GM21381 (cell line): ENCODE measurements at regions not wholly inside any gene's neighbourhood (a gene's known extent, or its start where the extent isn't known, plus 50 kb on each side); places are given as distances from the start of the nearest gene placed in this dataset.
"Not testable (repeated sequence)": the region's sequence is repeated elsewhere in the genome, so short reads cannot be mapped to it uniquely, and the experiment has no call there.

Experiments used
- ATAC-seq: cut with Tn5 transposase; IDR thresholded peaks from one replicate; pipeline ENCODE4 v1.9.1; 2021; ENCODE audit warnings: mild to moderate bottlenecking, moderate library complexity; ENCODE audit not compliant: unreplicated experiment

DNA sequence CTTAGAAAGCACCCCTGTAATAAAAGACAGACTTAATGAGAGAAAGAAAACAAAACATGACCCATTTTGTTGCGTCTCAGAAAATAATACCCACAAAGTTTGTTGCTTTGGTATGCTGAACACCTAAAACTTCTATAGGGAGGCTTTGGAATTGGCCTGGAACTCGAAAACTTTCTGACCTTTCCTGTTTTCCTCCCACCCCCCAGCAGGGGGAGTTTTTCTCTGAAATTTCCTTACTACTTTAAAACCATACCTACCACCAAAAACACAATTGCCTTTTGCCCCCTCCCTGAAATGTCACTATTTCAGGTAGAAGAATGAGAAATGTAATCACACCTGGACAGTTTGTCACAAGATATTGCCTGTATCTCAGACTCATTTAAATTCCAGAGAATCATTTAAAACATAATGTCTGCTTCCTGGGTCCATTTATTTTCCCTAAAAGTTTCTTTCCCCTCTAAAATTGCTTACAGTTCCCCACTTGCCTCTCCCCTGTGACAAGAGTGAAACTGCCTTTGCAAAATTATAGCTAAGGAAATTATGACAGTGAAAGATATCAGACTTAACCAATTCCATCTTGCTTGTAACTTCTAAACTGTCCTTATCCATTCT lies 2700.2 kb downstream of the PCDH9 start:
- no peak for ATAC-seq

DNA sequence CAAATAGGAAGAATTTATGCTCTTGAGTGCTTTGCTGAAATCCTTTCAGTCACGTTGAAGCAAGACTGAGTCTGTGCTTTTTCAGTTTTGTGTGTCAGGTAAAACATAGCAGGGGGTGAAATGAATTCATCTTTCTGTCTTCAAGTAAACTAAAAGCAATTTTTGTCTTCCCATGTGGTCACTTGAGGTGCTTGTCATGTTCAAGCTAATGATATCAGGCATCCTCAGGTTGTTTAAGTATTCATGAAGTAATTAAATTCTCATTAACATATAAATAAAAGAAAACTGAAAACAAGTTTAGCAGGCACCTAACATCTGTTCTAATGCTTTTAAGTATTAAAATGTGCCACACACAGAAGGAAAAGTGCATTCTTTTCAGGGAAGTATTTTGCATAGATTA lies 2701.3 kb downstream of the PCDH9 start:
- ATAC-seq = no peak

DNA sequence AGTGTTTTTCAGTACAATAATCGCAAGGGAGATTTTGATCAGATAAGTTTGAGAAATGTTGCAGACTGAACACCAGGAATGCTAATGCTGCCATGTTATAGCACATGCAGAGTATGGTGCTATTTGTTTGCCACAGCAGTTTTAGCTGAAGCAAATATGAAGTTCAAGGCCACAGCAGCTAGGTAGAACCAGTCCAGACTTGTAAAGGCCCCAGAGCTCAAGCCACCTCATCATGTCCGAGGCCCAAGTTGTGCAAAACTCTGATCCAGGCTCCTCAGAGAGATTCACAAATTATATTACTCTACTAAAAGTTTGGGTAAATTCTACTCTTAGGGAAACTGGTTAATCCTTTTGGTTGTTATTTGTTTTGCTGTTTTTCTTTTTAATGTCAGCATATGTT lies 2702.6 kb downstream of the PCDH9 start:
- no peak for ATAC-seq

DNA sequence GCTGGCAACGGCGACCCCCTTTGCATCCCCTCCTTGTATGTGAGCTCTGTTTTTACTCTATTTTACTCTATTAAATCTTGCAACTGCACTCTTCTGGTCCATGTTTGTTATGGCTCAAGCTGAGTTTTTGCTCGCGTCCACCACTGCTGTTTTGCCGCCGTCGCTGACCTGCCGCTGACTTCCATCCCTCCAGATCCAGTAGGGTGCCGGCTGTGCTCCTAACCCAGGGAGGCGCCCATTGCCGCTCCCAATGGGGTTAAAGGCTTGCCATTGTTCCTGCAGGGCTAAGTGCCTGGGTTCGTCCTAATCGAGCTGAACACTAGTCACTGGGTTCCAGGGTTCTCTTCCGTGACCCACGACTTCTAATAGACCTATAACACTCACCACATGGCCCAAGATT lies 2704.4 kb downstream of the PCDH9 start:
- ATAC-seq = no peak

DNA sequence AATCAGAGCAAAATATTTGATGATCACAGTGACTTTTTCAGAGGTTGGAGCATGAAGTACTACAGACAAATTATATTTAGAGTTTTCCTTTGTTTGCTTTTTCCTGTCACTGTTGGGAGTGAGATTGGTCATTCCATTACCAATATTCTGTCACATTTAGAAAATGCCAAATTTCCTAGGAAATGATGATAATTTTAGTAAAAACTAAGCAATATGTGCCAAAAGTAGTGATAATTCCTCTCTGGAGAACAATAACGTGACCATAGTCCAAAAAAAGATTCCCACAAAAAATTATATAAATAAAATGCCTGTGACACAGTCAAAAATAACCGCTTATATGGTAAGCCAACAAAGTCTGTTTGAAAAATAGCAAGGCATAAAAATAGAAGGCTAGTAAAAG lies 2719.4 kb downstream of the PCDH9 start:
- no peak for ATAC-seq

DNA sequence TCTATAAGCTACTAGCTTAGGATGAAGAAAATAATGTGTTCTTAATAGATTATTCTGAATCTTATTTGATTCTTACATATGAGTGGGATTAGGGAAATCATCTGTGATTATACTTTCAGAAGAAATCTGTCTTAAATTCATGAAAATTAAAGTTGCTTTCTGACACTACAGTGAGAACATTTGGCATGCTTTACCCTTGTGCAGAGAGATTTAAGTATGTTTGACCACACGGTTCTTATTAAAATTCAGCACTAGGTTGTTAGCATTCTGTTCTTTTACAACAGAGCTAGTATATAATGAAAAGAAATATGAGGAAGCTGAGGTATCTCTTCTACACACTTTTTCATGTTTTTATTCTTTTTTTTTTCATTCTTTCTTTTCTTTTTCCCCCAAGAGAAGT lies 2723.9 kb downstream of the PCDH9 start:
- no peak for ATAC-seq

DNA sequence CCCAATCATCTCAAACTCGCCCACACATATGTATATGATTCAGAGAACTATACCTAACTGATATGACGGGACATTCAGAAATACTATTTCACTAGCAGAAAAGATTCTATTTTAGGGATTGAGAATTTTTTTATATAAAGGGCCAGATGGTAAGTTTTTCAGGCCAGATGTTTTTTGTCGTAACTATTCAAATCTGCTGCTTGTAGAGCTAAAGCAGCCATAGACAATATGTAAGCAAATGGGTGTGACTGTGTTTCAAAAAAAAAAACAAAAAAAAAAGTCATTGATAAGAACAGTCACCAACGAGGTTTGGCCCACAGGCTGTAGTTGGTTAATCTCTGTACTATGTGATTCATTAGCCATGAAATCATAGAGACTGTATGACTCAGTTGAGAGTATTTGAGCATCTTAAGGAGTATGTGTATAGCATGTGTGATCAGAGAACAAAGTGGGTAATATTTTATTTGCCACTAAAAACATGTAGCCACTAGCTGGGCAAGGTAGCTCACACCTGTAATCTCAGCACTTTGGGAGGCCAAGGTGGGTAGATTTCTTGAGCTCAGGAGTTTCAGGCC lies 2724.7 kb downstream of the PCDH9 start:
- no peak for ATAC-seq

DNA sequence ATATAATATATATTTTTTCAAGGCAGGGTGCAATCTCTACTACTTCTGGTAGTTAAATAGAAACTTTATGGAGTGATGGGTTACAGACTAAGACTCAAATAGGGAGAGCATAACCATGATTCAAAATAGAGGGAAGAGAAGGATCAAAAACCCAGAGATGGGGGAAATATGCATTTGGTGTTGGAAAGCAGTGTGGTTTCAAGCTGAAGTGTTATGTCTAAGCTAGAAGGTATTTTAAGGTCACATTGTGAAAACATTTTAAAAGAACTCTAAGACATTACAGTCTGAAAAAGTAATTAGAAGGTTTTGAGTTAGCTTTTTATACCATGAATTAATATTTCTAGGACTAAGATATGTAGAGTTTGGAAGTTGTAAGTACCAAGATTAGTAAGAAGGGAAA lies 2741.4 kb downstream of the PCDH9 start:
- ATAC-seq = no peak

DNA sequence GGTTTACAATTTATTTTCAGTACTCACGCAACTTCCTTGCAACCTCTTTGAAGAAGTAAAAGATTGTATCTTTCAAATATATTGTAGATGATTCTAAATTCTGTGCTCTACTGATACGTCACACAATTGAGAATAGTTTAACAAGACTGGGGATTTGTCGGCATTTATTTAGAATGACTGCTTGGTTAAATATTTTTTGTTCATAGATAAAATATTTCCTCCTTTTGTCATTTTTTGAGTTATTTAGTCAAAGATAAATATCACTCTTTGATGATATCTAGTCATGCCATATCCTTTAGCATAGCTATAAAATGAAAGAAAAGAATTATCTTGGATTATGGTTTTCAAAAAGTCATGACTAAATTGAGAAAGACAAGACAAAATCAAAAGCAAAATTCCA lies 2747.8 kb downstream of the PCDH9 start:
- no peak for ATAC-seq

DNA sequence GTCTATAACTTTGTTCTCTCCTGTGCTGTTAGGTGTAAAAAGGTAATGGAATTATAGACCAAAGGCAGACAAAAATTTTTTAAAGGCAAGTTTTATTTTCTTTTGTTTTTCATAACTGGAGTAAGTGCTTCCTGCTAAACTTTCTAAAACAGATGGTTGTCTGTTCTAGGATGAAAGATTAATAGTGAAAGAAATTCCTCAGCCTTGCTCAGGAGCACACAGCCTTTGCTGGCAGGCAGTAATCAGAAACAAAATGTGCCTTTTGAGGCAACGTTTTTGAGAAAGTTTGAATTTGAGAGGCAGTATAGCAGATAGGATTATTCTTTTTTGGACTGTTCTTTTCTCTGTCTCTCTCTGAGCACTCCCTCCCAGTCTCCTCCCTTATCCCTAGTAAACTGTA lies 2749.5 kb downstream of the PCDH9 start:
- ATAC-seq = no peak

DNA sequence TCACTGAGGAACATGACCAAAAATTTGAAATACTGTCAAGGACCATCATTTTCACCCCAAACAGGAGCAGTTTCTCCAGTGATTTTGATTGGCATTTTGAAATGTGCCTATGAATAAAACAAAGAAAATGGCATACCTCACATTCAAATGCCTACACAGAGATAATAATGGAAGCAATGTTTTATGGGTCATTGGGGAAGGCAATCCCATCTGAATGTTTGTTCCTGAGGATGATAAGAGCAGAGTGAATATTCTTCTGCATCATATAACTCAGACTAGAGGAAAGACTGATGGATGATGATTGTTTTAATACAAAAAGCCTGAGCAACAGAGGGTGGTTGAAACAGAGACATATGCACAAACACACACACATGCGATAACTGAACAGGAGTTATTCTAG lies 2749.9 kb downstream of the PCDH9 start:
- no peak for ATAC-seq

DNA sequence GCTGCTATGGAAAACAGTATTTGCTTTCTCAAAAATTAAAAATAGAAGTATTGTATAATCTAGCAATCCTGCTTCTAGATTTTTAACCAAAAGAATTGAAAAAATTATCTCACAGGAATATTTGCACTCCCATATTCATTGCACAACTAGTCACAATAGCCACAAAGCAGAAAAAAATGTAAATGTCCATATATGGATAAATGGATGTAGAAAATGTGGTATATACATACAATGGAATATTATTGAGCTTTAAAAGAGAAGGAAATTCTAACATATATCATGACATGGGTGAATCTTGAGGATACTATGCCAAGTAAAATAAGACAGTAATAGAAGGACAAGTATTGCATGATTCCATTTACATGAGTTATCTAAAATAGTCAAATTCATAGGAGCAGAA lies 2753.0 kb downstream of the PCDH9 start:
- no peak for ATAC-seq

DNA sequence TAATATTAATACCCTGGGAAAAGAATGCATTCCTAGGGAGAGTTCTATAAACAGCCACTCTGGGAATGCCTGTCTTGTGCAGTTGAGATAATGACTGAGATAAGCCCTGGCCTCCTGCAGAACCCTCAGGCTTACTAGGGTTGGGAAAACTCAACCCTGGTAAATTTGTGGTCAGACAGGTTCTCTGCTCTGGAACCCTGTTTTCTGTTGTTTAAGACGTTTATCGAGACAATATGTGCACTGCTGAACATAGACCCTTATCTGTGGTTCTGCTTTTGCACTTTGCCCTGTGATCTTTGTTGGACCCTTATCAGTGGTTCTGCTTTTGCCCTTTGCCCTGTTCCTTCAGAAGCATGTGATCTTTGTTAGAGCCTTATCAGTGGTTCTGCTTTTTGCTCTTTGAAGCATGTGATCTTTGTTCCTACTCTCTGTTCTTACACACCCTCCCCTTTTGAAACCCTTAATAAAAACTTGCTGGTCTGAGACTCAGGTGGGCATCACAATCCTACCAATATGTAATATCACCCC lies 2754.0 kb downstream of the PCDH9 start:
- ATAC-seq = not testable (repeated sequence)

DNA sequence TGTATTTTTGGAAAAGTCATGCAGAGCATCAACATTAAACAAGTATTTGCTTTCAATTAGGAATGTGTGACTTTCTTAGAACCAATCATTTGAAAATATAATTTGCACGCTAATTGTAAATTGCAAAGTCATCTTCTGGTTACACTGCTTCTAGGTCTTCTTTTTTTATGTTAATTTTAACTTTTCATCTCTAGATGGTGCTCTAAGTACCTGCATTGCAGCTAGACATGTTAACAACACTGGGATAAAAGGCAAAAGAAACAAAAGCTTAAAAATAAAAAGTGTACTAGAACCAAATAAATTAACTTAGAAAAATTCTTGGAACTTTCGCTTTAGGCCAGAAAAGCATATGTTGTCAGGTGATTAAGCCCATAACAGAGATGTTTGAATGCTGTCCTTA lies 2758.2 kb downstream of the PCDH9 start:
- no peak for ATAC-seq

DNA sequence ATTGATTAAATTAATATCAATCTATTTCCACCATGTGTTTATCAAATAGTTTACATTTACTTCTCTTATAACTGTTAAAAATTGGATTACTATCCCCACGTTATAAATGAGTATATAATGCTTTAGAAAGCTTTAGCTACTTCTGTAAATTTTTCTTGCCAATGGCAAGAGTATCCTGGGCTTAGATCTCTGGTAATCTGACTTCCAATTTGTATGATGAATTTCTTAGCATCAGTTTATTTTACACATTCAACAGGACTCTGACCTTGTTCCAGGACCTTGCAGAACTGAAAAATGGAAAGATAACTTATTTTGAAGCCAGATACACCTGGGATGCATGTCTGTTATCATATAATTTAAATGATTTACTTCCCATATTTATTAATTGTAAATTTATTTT lies 2759.4 kb downstream of the PCDH9 start:
- ATAC-seq = no peak

DNA sequence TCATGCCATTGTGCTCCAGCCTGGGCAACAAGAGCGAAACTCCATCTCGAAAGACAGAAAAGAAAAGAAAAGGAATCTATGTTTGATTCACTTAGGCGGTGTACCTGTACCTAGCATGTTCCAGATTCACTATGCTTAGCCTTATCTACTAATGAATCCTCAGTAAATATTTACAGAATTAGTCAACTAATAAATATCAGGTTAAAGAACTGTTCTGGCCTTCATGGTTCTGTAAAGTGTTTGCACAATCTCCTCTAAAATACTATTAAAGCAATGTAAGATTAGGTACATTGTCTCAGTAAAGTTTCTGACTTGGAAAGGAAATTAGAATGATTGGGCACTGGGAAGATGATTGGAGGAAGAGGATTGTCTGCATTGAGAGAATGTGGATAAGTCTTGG lies 2770.4 kb downstream of the PCDH9 start:
- no peak for ATAC-seq

DNA sequence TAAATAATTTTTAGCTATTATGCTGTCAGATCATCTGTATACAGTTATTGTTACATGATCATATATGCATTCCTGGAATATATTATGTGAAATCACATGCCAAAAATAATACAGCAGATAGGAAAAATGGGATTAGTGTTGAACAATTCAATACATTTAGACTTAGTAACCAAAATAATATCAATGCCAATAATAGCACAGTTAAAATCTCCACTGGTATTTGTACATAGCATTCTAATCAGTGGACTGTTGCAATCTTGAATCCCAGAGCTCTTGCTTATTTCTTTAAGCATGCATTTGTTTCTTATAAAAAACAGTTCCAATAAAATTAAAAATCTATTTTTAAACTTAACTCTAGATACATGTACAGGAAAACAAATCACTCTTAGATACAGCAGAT lies 2772.2 kb downstream of the PCDH9 start:
- no peak for ATAC-seq

DNA sequence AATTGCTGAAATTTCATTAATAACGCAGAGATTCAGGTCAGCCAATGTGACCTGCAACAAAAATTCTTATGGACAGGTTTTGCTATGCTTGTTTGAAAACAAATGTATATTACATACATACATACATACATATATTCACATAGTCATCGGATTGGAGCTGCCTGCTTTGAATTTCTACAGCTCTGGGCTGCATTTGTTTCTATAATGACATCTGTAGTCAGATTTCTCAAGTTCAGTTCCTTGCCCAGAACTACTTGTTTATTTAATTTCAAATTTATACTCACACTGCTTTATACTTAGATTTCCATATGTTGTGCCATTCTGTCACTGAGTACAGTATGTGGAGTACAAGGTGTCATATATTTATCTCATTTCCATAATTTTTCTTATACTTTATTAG lies 2775.0 kb downstream of the PCDH9 start:
- no peak for ATAC-seq

DNA sequence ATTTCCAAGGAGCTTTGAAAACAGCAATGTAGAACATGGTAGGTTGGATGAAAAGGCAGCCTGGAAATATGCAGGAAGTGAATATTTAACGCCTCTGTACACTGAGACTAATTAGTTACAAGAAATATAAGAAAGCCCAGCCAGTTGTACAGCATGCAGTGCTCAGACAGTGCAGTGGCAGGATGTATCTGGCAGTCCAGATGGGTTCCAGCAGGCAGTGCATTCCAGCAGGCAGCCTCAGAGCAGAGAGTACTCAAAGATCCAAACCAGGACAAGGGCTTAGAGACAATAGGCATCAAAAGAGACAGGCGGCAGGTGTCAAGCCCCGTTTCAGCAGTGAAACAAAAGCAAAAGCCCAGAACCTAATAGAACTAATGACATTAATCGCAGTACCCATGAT lies 2776.3 kb downstream of the PCDH9 start:
- no peak for ATAC-seq

DNA sequence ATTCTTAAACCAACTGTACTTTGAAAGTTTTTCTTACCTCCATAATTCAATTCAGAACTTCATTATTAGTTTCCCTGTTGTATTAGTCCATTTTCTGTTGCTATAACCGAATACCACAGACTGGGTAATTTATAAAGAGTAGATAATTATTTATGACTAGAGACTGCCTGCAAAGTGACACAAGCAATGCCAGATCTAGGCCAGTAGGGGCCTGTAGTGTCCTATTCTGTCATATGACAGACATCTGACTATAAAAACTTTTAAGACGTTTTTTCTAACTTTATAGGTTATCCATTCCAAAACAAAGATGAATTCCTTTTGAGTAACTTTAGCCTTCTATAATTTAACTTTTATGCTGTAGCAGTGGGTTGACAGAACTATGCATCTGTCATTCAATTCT lies 2783.8 kb downstream of the PCDH9 start:
- ATAC-seq = no peak

DNA sequence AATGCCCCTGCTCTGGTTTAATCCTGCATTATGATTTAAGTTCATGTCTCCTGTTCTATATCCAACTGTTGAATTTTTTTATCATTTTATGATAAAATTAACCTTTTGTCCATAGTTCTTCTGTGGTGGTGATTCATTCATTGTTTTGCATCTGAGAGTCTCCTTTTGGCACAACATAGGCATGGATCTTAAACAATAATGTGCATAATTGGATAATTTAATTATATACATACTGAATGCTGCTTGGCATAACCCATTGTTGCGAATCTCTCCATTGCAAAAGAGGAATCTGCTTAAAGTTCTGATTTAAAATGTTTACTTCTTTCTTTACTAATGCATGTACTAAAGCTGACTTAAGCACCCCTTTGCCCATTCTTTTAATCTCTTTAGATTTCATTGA lies 2788.4 kb downstream of the PCDH9 start:
- no peak for ATAC-seq

DNA sequence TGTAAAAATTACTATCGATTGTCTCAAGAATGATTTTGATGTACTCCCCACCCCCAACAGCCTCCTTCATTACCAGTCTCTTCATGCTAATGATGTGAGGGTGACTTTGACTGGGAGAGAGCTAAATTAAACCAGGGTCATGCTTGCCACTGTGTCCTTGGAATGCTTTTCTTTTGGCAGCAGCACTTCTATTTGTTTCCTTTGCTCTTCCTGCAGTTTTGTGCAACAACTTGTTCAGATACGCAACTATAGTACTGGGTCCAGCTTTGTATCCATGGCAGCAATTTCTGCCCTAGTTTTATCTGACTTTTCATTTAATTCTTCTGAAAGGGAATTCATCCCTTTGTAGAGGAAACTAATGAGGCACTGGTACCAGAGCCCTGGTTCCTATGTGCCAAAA lies 2792.1 kb downstream of the PCDH9 start:
- ATAC-seq = no peak

DNA sequence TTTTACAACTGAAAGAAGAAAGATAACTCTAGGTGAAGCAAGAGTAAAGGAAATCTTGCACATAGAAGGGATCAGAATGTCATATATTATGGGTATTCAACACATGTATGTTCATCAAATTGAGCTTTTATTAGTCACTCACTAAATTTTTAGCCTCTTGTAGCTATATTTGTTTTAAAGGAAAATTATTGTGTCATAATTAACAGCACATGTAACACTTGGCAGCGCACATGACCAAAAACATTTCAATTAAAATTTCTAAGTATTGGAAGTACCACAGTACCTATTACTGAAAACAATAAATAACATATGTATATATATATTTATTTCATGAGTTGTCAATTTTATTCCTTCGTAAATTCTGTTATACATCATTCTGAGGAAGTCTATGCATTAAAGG lies 2800.4 kb downstream of the PCDH9 start:
- no peak for ATAC-seq
